ENCODE measurements at regions not wholly inside any gene's neighbourhood (a gene's known extent, or its start where the extent isn't known, plus 50 kb on each side); places are given as distances from the start of the nearest gene placed in this dataset.
"Not testable (repeated sequence)": the region's sequence is repeated elsewhere in the genome, so short reads cannot be mapped to it uniquely, and the experiment has no call there.

DNA sequence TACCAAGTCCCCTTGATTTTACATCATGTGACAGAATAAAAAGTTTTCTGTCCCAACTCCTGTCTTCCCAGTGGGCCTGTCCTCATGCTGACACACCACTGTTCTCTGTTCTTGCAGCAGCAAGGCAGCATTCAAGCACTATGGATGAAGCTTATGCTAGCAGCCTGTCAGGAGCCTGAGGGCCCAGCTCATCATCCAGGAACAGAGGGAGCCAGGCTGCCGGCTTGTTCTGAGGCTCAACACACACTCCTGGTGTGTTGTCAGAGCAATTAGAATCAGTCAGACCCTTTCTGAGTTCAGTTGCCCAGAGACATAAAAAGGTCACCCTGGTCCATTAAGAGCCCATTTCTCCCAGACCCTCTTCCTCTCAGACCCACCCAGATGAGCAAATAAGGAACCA is 282.9 kb downstream of the SEC16B start:
- 19 to 37% methylated on average over 1 of the region's 1 CpG for WGBS, 2 donors
- H3K4me1 ChIP-seq (ENCODE audit: control insufficient read depth in 5 of 5, insufficient read depth in 5 of 5, low read length in 5 of 5): no peaks in the 10 kb centered on the region
- H3K9ac ChIP-seq (ENCODE audit: insufficient read depth in 1 of 2, low read length in 2 of 2): no peak overlapping the region
- H3K27ac ChIP-seq (ENCODE audit: low read depth in 1 of 2, low read length in 1 of 2): no peak overlapping the region
- DNase-seq: no peak
- H3K36me3 ChIP-seq (ENCODE audit: control insufficient read depth in 4 of 4, insufficient read depth in 4 of 4, low read length in 4 of 4): no peaks in the 10 kb centered on the region
- TF ChIP-seq, protein P1, sequence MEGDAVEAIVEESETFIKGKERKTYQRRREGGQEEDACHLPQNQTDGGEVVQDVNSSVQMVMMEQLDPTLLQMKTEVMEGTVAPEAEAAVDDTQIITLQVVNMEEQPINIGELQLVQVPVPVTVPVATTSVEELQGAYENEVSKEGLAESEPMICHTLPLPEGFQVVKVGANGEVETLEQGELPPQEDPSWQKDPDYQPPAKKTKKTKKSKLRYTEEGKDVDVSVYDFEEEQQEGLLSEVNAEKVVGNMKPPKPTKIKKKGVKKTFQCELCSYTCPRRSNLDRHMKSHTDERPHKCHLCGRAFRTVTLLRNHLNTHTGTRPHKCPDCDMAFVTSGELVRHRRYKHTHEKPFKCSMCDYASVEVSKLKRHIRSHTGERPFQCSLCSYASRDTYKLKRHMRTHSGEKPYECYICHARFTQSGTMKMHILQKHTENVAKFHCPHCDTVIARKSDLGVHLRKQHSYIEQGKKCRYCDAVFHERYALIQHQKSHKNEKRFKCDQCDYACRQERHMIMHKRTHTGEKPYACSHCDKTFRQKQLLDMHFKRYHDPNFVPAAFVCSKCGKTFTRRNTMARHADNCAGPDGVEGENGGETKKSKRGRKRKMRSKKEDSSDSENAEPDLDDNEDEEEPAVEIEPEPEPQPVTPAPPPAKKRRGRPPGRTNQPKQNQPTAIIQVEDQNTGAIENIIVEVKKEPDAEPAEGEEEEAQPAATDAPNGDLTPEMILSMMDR (IDR thresholded peaks at IDR 0.05; ENCODE audit: control extremely low read depth, extremely low read depth): no peak
- H3K4me3 ChIP-seq: no peak overlapping the region
- no peak for ATAC-seq (ENCODE audit: insufficient read depth, low FRiP score)
- no peaks in the 10 kb centered on the region for H3K27me3 ChIP-seq (ENCODE audit: control insufficient read depth in 3 of 3, insufficient read depth in 3 of 3, low read length in 2 of 3)
- peaks cover 0 to 4% (median 2%) of the 10 kb centered on the region in 4 donors for H3K9me3 ChIP-seq (ENCODE audit: control insufficient read depth in 4 of 4, insufficient read depth in 3 of 4, low read length in 3 of 4)

DNA sequence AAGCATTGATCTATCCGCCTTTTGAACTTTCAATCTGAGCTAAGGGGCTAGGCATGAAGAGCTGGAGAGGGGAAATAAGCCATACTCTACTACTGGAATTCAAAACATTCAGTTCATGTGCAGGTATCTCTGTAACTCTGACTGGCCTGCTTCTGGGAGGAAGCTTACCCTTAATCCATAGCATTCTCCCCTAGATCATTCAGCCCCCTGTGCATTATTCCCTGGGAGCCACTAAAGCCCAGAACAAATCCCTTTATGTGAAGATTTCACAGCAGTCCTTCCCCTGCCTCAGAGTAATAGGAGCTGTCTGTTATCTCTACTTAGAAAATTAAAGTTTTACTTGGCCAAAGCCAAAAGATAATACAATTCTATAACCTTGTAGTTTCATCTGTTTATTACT is 300.7 kb downstream of the SEC16B start:
- TF ChIP-seq, protein P1 (IDR thresholded peaks at IDR 0.05; ENCODE audit: control extremely low read depth, extremely low read depth): no peak
- 88 to 90% methylated on average over 1 of the region's 1 CpG for WGBS, 2 donors
- no peak for ATAC-seq (ENCODE audit: insufficient read depth, low FRiP score)

DNA sequence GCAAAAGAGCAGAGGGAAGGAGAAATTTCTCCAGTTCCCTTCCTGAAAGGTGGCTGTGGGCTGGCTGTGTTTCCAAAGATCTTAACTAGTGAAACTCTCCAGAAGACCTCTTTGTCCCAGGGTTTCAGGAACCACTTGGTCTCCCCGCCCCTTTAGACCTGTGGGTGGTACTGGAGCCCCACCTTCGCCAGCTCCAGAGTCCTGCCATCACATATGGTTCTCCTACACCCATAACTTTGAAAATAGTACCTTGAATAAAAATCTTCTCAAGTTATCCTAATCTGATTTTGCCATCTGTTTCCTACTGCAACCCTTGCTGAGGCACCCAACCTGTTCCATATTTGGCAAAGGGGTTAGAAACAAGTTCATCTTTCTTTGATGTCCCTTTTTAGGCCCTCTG is 303.9 kb downstream of the SEC16B start:
- no peak overlapping the region for H3K27ac ChIP-seq (ENCODE audit: low read depth in 1 of 2, low read length in 1 of 2)
- DNase-seq: no peak
- WGBS, 2 donors: 54 to 65% methylated on average over 2 of the region's 2 CpGs

More for the DNA sequence above, 300.7 kb downstream of the SEC16B start:
- H3K4me3 ChIP-seq: no peak overlapping the region
- no peaks in the 10 kb centered on the region for H3K27me3 ChIP-seq (ENCODE audit: control insufficient read depth in 3 of 3, insufficient read depth in 3 of 3, low read length in 2 of 3)
- no peak for DNase-seq
- no peak overlapping the region for H3K9ac ChIP-seq (ENCODE audit: insufficient read depth in 1 of 2, low read length in 2 of 2)
- no peaks in the 10 kb centered on the region for H3K9me3 ChIP-seq (ENCODE audit: control insufficient read depth in 4 of 4, insufficient read depth in 3 of 4, low read length in 3 of 4)
- no peak overlapping the region for H3K27ac ChIP-seq (ENCODE audit: low read depth in 1 of 2, low read length in 1 of 2)
- H3K36me3 ChIP-seq (ENCODE audit: control insufficient read depth in 4 of 4, insufficient read depth in 4 of 4, low read length in 4 of 4): no peaks in the 10 kb centered on the region
- no peaks in the 10 kb centered on the region for H3K4me1 ChIP-seq (ENCODE audit: control insufficient read depth in 5 of 5, insufficient read depth in 5 of 5, low read length in 5 of 5)

DNA sequence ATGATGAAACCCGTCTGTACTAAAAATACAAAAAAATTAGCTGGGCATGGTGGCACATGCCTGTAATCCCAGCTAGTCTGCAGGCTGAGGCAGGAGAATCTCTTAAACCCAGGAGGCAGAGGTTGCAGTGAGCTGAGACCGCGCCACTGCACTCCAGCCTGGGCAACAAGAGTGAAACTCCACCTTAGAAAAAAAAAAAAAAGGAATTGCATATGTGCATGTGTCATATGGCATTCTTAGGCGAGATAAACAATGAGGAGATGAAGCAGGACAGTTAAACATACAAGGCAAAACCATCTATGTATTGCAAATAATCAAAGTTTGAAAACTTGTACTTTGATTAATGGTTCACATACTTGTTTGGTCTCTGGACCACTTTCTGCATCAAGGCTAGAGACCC is 305.1 kb downstream of the SEC16B start:
- not testable (repeated sequence) for ATAC-seq (ENCODE audit: insufficient read depth, low FRiP score); H3K9ac ChIP-seq (ENCODE audit: insufficient read depth in 1 of 2, low read length in 2 of 2); H3K4me1 ChIP-seq (ENCODE audit: control insufficient read depth in 5 of 5, insufficient read depth in 5 of 5, low read length in 5 of 5); H3K9me3 ChIP-seq (ENCODE audit: control insufficient read depth in 4 of 4, insufficient read depth in 3 of 4, low read length in 3 of 4); H3K27me3 ChIP-seq (ENCODE audit: control insufficient read depth in 3 of 3, insufficient read depth in 3 of 3, low read length in 2 of 3); H3K4me3 ChIP-seq; DNase-seq; H3K36me3 ChIP-seq (ENCODE audit: control insufficient read depth in 4 of 4, insufficient read depth in 4 of 4, low read length in 4 of 4); H3K27ac ChIP-seq (ENCODE audit: low read depth in 1 of 2, low read length in 1 of 2)
- WGBS, 2 donors: 84 to 87% methylated on average over 4 of the region's 4 CpGs

More for the DNA sequence above, 303.9 kb downstream of the SEC16B start:
- Histone ChIP-seq H3K9ac (ENCODE audit: insufficient read depth in 1 of 2, low read length in 2 of 2) (no peak overlapping the region), H3K36me3 (ENCODE audit: control insufficient read depth in 4 of 4, insufficient read depth in 4 of 4, low read length in 4 of 4) (no peaks in the 10 kb centered on the region), H3K4me1 (ENCODE audit: control insufficient read depth in 5 of 5, insufficient read depth in 5 of 5, low read length in 5 of 5) (no peaks in the 10 kb centered on the region), H3K4me3 (no peak overlapping the region), H3K27me3 (ENCODE audit: control insufficient read depth in 3 of 3, insufficient read depth in 3 of 3, low read length in 2 of 3) (no peaks in the 10 kb centered on the region), H3K9me3 (ENCODE audit: control insufficient read depth in 4 of 4, insufficient read depth in 3 of 4, low read length in 3 of 4) (no peaks in the 10 kb centered on the region)
- ATAC-seq (ENCODE audit: insufficient read depth, low FRiP score): no peak
- TF ChIP-seq, protein P1 (IDR thresholded peaks at IDR 0.05; ENCODE audit: control extremely low read depth, extremely low read depth): no peak

Data from lung (tissue), 11 donors.